K562 (cell line): ENCODE measurements at regions not wholly inside any gene's neighbourhood (a gene's known extent, or its start where the extent isn't known, plus 50 kb on each side); places are given as distances from the start of the nearest gene placed in this dataset.

Source experiments
- IFI16 ChIP-seq: fragments of 250-450 bp; sonication (Bioruptor Pico); IDR thresholded peaks from 2 replicates; pipeline ENCODE4 v2.1.2; 2022; ENCODE audit warnings: mild to moderate bottlenecking, inconsistent platforms
- POLR2G ChIP-seq: fragments of 200-400 bp; formaldehyde crosslinking; IDR thresholded peaks from 2 replicates; pipeline ENCODE4 v1.6.1; 2017; ENCODE audit warnings: low read depth, mild to moderate bottlenecking, antibody characterized with exemption, low read length, moderate library complexity
- RBM39 ChIP-seq: fragments of 200-400 bp; formaldehyde crosslinking; optimal IDR thresholded peaks from 2 replicates; pipeline ENCODE3; 2018; ENCODE audit warnings: low read depth, low read length
- TAF7 ChIP-seq: fragments of 450-650 bp; IDR thresholded peaks from 2 replicates; pipeline ENCODE4 v1.6.1; 2016; ENCODE audit warnings: missing genetic modification characterization, missing compliant biosample characterization
- ZNF408 ChIP-seq: fragments of 250-450 bp; sonication (Bioruptor Pico); IDR thresholded peaks from 2 replicates; pipeline ENCODE4 v1.4.0; 2020; ENCODE audit warnings: low read depth, mild to moderate bottlenecking, moderate library complexity
- ZNF431 ChIP-seq: sonication (generic); formaldehyde crosslinking; IDR thresholded peaks from 2 replicates; pipeline ENCODE4 v1.8.0; 2022; ENCODE audit warnings: mild to moderate bottlenecking, missing genetic modification reagents
- TF ChIP-seq, protein P1 (sequence below), 2 experiments: fragments of 450-650 bp in 1 of 2; sonication (generic) in 1 of 2; formaldehyde crosslinking in 1 of 2; IDR thresholded peaks; 2 replicates each; pipeline versions ENCODE4 v1.7.1 to v1.9.0; 2016 to 2022; ENCODE audit warnings: inconsistent platforms in 1 of 2, mild to moderate bottlenecking in 1 of 2, missing genetic modification reagents in 1 of 2
- TF ChIP-seq, protein P2 (sequence below): IDR thresholded peaks from 3 replicates; pipeline ENCODE4 v1.6.1; 2011; ENCODE audit warnings: borderline replicate concordance, mild to moderate bottlenecking, moderate library complexity; ENCODE audit not compliant: insufficient read length; ENCODE audit errors: extremely low read depth

DNA sequence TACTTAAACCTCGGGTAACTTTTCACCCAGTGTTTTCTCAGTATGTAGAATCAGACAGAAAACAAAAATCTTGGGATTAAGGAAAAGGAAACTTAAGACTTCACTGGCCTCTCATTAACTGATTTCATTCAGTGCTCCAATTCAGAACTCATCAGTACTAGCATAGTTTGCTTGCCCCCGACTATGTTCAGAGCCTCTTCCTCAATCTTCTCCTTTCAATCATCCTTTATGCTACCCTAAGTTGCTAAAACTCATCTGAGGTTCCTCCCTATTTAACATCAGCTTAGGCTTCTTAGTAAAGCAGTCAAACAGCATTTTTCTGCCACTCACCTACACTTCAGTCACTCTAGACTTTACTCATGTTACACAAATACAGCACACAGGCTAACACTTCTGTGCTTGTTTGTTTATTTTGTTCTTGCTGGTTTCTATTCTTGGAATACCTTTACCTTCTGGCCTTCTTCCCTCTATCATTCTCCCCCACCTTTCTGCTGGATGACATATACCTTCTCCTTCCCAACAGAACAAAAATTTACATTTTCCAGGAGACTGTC lies 163.0 kb upstream of the TLL1 start (continued):
- TF ChIP-seq, protein P1, sequence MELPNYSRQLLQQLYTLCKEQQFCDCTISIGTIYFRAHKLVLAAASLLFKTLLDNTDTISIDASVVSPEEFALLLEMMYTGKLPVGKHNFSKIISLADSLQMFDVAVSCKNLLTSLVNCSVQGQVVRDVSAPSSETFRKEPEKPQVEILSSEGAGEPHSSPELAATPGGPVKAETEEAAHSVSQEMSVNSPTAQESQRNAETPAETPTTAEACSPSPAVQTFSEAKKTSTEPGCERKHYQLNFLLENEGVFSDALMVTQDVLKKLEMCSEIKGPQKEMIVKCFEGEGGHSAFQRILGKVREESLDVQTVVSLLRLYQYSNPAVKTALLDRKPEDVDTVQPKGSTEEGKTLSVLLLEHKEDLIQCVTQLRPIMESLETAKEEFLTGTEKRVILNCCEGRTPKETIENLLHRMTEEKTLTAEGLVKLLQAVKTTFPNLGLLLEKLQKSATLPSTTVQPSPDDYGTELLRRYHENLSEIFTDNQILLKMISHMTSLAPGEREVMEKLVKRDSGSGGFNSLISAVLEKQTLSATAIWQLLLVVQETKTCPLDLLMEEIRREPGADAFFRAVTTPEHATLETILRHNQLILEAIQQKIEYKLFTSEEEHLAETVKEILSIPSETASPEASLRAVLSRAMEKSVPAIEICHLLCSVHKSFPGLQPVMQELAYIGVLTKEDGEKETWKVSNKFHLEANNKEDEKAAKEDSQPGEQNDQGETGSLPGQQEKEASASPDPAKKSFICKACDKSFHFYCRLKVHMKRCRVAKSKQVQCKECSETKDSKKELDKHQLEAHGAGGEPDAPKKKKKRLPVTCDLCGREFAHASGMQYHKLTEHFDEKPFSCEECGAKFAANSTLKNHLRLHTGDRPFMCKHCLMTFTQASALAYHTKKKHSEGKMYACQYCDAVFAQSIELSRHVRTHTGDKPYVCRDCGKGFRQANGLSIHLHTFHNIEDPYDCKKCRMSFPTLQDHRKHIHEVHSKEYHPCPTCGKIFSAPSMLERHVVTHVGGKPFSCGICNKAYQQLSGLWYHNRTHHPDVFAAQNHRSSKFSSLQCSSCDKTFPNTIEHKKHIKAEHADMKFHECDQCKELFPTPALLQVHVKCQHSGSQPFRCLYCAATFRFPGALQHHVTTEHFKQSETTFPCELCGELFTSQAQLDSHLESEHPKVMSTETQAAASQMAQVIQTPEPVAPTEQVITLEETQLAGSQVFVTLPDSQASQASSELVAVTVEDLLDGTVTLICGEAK (IDR thresholded peaks at IDR 0.05), result no peak
- TF ChIP-seq, protein P1 (CRISPR knock-in tag; IDR thresholded peaks at IDR 0.05), result no peak
- TF ChIP-seq, protein P2, sequence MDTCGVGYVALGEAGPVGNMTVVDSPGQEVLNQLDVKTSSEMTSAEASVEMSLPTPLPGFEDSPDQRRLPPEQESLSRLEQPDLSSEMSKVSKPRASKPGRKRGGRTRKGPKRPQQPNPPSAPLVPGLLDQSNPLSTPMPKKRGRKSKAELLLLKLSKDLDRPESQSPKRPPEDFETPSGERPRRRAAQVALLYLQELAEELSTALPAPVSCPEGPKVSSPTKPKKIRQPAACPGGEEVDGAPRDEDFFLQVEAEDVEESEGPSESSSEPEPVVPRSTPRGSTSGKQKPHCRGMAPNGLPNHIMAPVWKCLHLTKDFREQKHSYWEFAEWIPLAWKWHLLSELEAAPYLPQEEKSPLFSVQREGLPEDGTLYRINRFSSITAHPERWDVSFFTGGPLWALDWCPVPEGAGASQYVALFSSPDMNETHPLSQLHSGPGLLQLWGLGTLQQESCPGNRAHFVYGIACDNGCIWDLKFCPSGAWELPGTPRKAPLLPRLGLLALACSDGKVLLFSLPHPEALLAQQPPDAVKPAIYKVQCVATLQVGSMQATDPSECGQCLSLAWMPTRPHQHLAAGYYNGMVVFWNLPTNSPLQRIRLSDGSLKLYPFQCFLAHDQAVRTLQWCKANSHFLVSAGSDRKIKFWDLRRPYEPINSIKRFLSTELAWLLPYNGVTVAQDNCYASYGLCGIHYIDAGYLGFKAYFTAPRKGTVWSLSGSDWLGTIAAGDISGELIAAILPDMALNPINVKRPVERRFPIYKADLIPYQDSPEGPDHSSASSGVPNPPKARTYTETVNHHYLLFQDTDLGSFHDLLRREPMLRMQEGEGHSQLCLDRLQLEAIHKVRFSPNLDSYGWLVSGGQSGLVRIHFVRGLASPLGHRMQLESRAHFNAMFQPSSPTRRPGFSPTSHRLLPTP, result no peak
- TF ChIP-seq ZNF408 (CRISPR knock-in tag) (no peak), ZNF431 (CRISPR knock-in tag) (no peak), TAF7 (tag) (no peak), POLR2G (no peak), RBM39 (no peak), IFI16 (CRISPR knock-in tag) (no peak)
- TF ChIP-seq, all 486 proteins: peak for 0
